Heart left ventricle (tissue), 16 donors: ENCODE measurements at regions not wholly inside any gene's neighbourhood (a gene's known extent, or its start where the extent isn't known, plus 50 kb on each side); places are given as distances from the start of the nearest gene placed in this dataset.
A peak's percentile ranks its signal among the peaks of the same experiment; 100 is the strongest.

Experiments used
- ATAC-seq, 4 donors: fragments of 200-7000 bp; cut with Tn5 transposase; one replicate each; pipeline ENCODE4 v1.9.1; 2020 to 2022; ENCODE audit warnings: moderate library complexity in 4 of 4, mild to moderate bottlenecking in 3 of 4, moderate number of reproducible peaks in 1 of 4
- DNase-seq, 5 donors: peaks; one replicate each; pipeline ENCODE4 v3.0.0-alpha.2; 2020
- H3K27ac ChIP-seq, 12 donors: fragments of 200-600 bp; sonication (generic) in 4 of 12; one replicate each; pipeline versions ENCODE4 v1.5.0 to v1.8.0; 2016 to 2022; ENCODE audit warnings: mild to moderate bottlenecking in 2 of 12
- H3K27me3 ChIP-seq, 9 donors: fragments of 200-600 bp; sonication (generic) in 2 of 9; one replicate each; pipeline versions ENCODE4 v1.5.1 to v1.8.0; 2016 to 2022; ENCODE audit warnings: mild to moderate bottlenecking in 3 of 9
- H3K36me3 ChIP-seq, 9 donors: fragments of 200-600 bp; sonication (generic) in 2 of 9; one replicate each; pipeline versions ENCODE4 v1.5.0 to v1.8.0; 2018 to 2022; ENCODE audit warnings: mild to moderate bottlenecking in 2 of 9
- H3K4me1 ChIP-seq, 12 donors: fragments of 200-600 bp; sonication (generic) in 4 of 12; one replicate each; pipeline versions ENCODE4 v1.5.0 to v1.8.0; 2016 to 2022; ENCODE audit warnings: mild to moderate bottlenecking in 3 of 12
- H3K4me3 ChIP-seq, 12 donors: fragments of 200-600 bp; sonication (generic) in 4 of 12; one replicate each; pipeline versions ENCODE4 v1.5.0 to v1.8.0; 2017 to 2022; ENCODE audit warnings: mild to moderate bottlenecking in 9 of 12, moderate library complexity in 4 of 12
- H3K9me3 ChIP-seq, 12 donors: fragments of 200-600 bp; sonication (generic) in 4 of 12; one replicate each; pipeline versions ENCODE4 v1.5.0 to v1.8.0; 2016 to 2022; ENCODE audit warnings: mild to moderate bottlenecking in 1 of 12
- POLR2A ChIP-seq, 2 donors: fragments of 450-650 bp; IDR thresholded peaks; one replicate each; pipeline ENCODE4 v1.6.1; 2017; ENCODE audit warnings: antibody characterized with exemption in 2 of 2, mild to moderate bottlenecking in 2 of 2, moderate library complexity in 2 of 2
- WGBS, 4 donors: extraction: QIAGEN DNeasy Blood & Tissue Kit in 2 of 4; methylation state at CpG; one replicate each; pipeline versions ENCODE4 v1.1.5 to v1.1.7; 2013 to 2018; 5-methylcytosine and 5-hydroxymethylcytosine counted together
- intact Hi-C, 10 donors: fragments of 100-400 bp; cut with DNase I; formaldehyde crosslinking; loops; one replicate each; pipeline versions ENCODE4 v1.11.1 to v1.14.2; 2022
- TF ChIP-seq, protein P1 (sequence below), 12 donors: fragments of 200-600 bp; sonication (generic) in 4 of 12; IDR thresholded peaks; one replicate each; pipeline versions ENCODE4 v1.5.0 to v1.8.0; 2018 to 2022; ENCODE audit warnings: antibody characterized with exemption in 12 of 12, mild to moderate bottlenecking in 5 of 12
- donor health status: ischemic (EF 13 %, LVEDD 7.1; RV severe dilation, severe dysfunction).
- donor health status: healthy with polysubstance abuse.
- donor health status: DM: no; HTN: yes; CAD: no.
- donor health status: DM: no; HTN: no; CAD: no.
- donor health status: ischemic (EF 25% LVEDD 6.9; RV normal size, moderate dysfunction).
- donor health status: ischemic (EF 25% LVEDD 5.7; RV mildly dilated, moderate dysfunction).
- donor health status: healthy.
- donor health status: DM: yes; HTN: yes; CAD: no.
- donor health status: ischemic (EF 35%, LVEDD 5.7; RV mildly dilated, moderate dysfunction).
- donor health status: nonischemic (EF 11% LVEDD 7.7; RV severe dilation, severe dysfunction).
- donor health status: DM: yes; HTN: yes; CAD: no.
- donor health status: PGD.
- donor health status: ischemic (EF 29% LVEDD 5.4; RV normal size, mild dysfunction).
- donor health status: nonischemic (EF 23%, LVEDD 6.1; RV moderate dilation, normal function).

DNA sequence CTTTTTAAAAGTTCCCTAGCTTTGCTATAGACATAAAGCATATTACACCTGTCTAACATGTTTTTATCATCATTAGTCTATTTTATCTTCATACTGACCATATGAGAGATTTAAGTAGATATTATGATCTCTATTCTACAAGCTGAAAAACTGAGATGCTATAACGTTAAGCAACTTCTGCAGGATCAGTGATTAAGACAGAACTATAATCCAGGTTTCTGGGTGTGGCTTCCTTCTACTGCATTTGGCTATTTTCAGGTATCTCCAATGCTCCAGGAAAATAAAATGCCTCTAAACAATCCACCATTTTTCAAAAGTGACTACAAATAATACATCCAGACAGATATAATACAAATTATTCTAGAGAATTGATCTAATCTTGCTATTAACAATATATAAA lies 53.4 kb downstream of the RGS2 start:
- TF ChIP-seq, protein P1, sequence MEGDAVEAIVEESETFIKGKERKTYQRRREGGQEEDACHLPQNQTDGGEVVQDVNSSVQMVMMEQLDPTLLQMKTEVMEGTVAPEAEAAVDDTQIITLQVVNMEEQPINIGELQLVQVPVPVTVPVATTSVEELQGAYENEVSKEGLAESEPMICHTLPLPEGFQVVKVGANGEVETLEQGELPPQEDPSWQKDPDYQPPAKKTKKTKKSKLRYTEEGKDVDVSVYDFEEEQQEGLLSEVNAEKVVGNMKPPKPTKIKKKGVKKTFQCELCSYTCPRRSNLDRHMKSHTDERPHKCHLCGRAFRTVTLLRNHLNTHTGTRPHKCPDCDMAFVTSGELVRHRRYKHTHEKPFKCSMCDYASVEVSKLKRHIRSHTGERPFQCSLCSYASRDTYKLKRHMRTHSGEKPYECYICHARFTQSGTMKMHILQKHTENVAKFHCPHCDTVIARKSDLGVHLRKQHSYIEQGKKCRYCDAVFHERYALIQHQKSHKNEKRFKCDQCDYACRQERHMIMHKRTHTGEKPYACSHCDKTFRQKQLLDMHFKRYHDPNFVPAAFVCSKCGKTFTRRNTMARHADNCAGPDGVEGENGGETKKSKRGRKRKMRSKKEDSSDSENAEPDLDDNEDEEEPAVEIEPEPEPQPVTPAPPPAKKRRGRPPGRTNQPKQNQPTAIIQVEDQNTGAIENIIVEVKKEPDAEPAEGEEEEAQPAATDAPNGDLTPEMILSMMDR (IDR thresholded peaks at IDR 0.05) = no peak
- no peak for TF ChIP-seq POLR2A (IDR thresholded peaks at IDR 0.05)
- ATAC-seq = no peak
- intact Hi-C loops = no loop called here
- H3K27me3 ChIP-seq = no peaks in the 10 kb centered on the region
- WGBS, 4 donors = 58 to 74% (median 67%) methylated on average over 1 of the region's 1 CpG
- peaks cover 0 to 10% (median 0%) of the 10 kb centered on the region in 12 donors for H3K4me1 ChIP-seq
- H3K4me3 ChIP-seq = no peak overlapping the region
- H3K27ac ChIP-seq = no peak overlapping the region
- no peaks in the 10 kb centered on the region for H3K36me3 ChIP-seq
- H3K9me3 ChIP-seq = no peaks in the 10 kb centered on the region
- DNase-seq = no peak

DNA sequence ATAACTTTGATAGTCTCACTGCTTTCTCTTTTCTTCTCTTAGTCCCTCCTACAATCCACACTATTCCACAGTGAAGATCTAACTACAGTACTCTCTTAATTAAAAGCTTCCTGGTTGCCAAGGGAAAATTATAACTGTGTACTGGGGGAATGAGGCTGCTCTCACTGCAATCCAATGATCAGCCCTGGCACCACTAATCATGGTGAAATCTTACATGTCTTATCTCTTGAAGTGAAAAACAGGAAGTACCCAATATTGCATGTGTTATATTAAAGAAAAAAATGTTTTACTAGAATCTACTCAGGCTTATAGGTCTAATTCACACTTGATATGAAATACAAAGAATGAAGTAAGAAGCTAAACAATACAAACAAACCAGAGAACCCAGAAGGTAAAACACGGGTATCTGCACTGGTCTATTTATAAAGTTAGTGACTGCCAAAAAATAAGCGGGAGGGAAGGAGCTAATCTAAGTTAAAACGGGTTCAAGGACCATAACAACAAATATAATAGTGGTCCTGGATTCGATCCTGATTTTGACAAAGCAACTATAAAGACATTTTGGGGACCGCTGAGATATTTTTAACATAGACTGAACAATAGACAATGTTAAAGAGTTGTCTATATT lies 57.5 kb downstream of the RGS2 start:
- intact Hi-C loops = no loop called here
- H3K4me1 ChIP-seq = peaks cover 0 to 10% (median 0%) of the 10 kb centered on the region in 12 donors
- no peaks in the 10 kb centered on the region for H3K36me3 ChIP-seq
- ATAC-seq = no peak
- TF ChIP-seq, protein P1 (IDR thresholded peaks at IDR 0.05) = no peak
- TF ChIP-seq POLR2A (IDR thresholded peaks at IDR 0.05) = no peak
- no peak overlapping the region for H3K4me3 ChIP-seq
- peak overlapping the region in 3 of 12 donors; percentile 9 to 26 (median 21) for H3K27ac ChIP-seq
- H3K27me3 ChIP-seq = no peaks in the 10 kb centered on the region
- no peaks in the 10 kb centered on the region for H3K9me3 ChIP-seq
- 26 to 32% (median 30%) methylated on average over 5 of the region's 5 CpGs for WGBS, 4 donors
- no peak for DNase-seq

DNA sequence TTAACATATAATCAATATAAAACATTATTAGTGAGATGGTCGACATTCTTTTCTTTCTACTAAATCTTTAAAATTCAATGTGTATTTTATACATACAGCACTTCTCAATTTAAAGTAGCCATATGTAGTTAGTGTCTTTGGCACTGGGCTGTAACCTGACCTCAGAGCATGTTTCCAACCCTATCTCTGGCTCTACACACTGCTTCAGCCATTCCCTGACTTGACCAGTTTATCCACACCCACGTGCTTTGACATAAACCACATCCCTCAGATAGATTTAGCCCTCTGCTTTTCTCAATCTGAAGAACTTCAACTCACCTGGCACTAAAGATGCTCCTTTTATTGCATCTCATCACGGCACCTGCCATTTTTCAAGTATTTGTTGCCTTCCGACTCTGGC lies 58.3 kb downstream of the RGS2 start:
- H3K4me3 ChIP-seq = no peak overlapping the region
- 77 to 82% (median 79%) methylated on average over 4 of the region's 4 CpGs for WGBS, 4 donors
- intact Hi-C loops = no loop called here
- peaks cover 0 to 9% (median 0%) of the 10 kb centered on the region in 12 donors for H3K4me1 ChIP-seq
- H3K9me3 ChIP-seq = no peaks in the 10 kb centered on the region
- H3K27ac ChIP-seq = no peak overlapping the region
- DNase-seq = no peak
- H3K27me3 ChIP-seq = no peaks in the 10 kb centered on the region
- peak in 3 of 4 donors; percentile 53 to 64 (median 59) for ATAC-seq
- no peaks in the 10 kb centered on the region for H3K36me3 ChIP-seq
- no peak for TF ChIP-seq POLR2A (IDR thresholded peaks at IDR 0.05)
- TF ChIP-seq, protein P1 (IDR thresholded peaks at IDR 0.05) = no peak

DNA sequence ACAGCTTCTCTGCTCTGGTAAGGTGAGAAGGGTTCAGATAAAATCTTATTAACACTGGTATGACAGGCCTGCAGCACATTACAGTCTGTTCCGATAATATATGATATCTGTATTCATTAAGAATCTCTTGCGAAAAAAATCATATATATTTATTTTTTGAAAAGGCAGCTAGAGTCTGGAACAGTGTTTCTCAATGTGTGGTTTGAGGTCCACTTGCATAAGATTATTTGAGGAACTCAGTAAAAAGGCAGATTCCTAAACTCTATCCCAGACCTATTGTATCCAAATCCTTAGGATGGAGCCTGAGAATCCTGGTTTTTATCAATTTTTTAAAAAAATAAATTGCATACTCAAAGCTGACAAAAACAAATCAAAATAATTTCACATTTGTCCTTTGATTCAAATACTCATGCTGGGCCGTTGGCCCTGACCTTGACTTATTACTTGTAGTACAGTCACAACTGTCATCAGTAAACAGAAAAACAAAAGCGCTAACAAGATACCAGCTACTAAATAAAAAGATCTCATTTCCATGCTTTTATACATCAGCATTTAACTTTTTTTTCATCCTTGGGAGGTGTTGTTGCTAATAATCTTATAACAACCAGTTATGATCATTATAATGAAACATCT lies 60.6 kb downstream of the RGS2 start:
- peaks cover 0 to 12% (median 0%) of the 10 kb centered on the region in 12 donors for H3K4me1 ChIP-seq
- no peak for ATAC-seq
- DNase-seq = no peak
- TF ChIP-seq, protein P1 (IDR thresholded peaks at IDR 0.05) = no peak
- no peak for TF ChIP-seq POLR2A (IDR thresholded peaks at IDR 0.05)
- H3K36me3 ChIP-seq = no peaks in the 10 kb centered on the region
- H3K27me3 ChIP-seq = no peaks in the 10 kb centered on the region
- H3K9me3 ChIP-seq = no peaks in the 10 kb centered on the region
- no peak overlapping the region for H3K4me3 ChIP-seq
- intact Hi-C loops = no loop called here
- 75 to 87% (median 84%) methylated on average over 4 of the region's 4 CpGs for WGBS, 4 donors
- H3K27ac ChIP-seq = no peak overlapping the region
